PC-3 (cell line): ENCODE measurements at regions not wholly inside any gene's neighbourhood (a gene's known extent, or its start where the extent isn't known, plus 50 kb on each side); places are given as distances from the start of the nearest gene placed in this dataset.

Source experiments
- EZH2 ChIP-seq: fragments of 300-600 bp; sonication (generic); IDR thresholded peaks from one replicate; pipeline ENCODE4 v1.6.1; 2017; ENCODE audit warnings: antibody characterized with exemption, mild to moderate bottlenecking, low read length; ENCODE audit not compliant: unreplicated experiment
- EZH2phosphoT487 ChIP-seq: fragments of 300-600 bp; sonication (generic); IDR thresholded peaks from 2 replicates; pipeline ENCODE4 v1.6.1; 2018; ENCODE audit warnings: mild to moderate bottlenecking, antibody characterized with exemption, low read length, borderline replicate concordance
- TF ChIP-seq, protein P1 (sequence below): fragments of 300-600 bp; sonication (generic); conservative IDR thresholded peaks from 2 replicates; pipeline ENCODE4 v1.5.1; 2017; ENCODE audit warnings: antibody characterized with exemption, low read depth, mild to moderate bottlenecking, low read length

DNA sequence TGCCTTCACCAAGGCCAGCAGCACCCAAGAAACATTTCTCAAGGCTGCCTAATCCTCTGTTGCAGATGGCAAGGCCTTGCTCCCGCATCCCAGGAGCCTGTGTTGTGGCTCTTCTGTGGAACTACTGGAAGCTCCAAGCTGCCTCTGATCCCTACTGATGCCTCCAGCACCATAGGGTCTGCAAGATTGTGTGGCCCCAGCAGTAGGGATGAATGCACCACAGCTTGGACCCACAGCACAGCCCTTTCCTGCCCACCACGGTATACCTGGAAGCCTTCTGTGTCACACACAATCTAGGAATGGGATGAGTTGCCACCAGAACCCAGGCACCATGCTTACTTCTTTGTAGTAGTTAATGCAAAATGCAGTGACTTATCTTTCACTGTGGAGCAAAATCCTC, 291.1 kb upstream of the FOXQ1 start:
- TF ChIP-seq EZH2 (no peak), EZH2phosphoT487 (no peak)
- TF ChIP-seq, protein P1, sequence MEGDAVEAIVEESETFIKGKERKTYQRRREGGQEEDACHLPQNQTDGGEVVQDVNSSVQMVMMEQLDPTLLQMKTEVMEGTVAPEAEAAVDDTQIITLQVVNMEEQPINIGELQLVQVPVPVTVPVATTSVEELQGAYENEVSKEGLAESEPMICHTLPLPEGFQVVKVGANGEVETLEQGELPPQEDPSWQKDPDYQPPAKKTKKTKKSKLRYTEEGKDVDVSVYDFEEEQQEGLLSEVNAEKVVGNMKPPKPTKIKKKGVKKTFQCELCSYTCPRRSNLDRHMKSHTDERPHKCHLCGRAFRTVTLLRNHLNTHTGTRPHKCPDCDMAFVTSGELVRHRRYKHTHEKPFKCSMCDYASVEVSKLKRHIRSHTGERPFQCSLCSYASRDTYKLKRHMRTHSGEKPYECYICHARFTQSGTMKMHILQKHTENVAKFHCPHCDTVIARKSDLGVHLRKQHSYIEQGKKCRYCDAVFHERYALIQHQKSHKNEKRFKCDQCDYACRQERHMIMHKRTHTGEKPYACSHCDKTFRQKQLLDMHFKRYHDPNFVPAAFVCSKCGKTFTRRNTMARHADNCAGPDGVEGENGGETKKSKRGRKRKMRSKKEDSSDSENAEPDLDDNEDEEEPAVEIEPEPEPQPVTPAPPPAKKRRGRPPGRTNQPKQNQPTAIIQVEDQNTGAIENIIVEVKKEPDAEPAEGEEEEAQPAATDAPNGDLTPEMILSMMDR: no peak
